HepG2 (cell line): ENCODE measurements at regions not wholly inside any gene's neighbourhood (a gene's known extent, or its start where the extent isn't known, plus 50 kb on each side); places are given as distances from the start of the nearest gene placed in this dataset.

Source experiments
- GABPA ChIP-seq, 2 experiments: IDR thresholded peaks; 2 replicates each; pipeline ENCODE4 v1.6.1; 2011 to 2016; ENCODE audit warnings: low read depth in 2 of 2, low read length in 1 of 2, missing biosample characterization in 1 of 2, missing genetic modification characterization in 1 of 2
- MTA1 ChIP-seq: sonication (generic); formaldehyde crosslinking; IDR thresholded peaks from 2 replicates; pipeline ENCODE4 v1.4.0; 2020; ENCODE audit warnings: missing genetic modification reagents, mild to moderate bottlenecking, borderline replicate concordance
- MYNN ChIP-seq: sonication (generic); formaldehyde crosslinking; IDR thresholded peaks from 2 replicates; pipeline ENCODE4 v1.4.0; 2020; ENCODE audit warnings: mild to moderate bottlenecking, low read depth, missing genetic modification reagents
- SIX4 ChIP-seq: sonication (generic); formaldehyde crosslinking; IDR thresholded peaks from 2 replicates; pipeline ENCODE4 v1.4.0; 2020; ENCODE audit warnings: missing genetic modification reagents
- SP140L ChIP-seq: sonication (generic); formaldehyde crosslinking; IDR thresholded peaks from 2 replicates; pipeline ENCODE4 v1.4.0; 2020; ENCODE audit warnings: missing genetic modification reagents, borderline replicate concordance
- ZBTB34 ChIP-seq: sonication (generic); formaldehyde crosslinking; IDR thresholded peaks from 2 replicates; pipeline ENCODE4 v1.8.0; 2022; ENCODE audit warnings: mild to moderate bottlenecking, missing genetic modification reagents

GRCh38 chr5:34412736-34413135 is 243.4 kb upstream of the RAI14 start:
- TF ChIP-seq GABPA (IDR thresholded peaks at IDR 0.05; ENCODE audit: low read depth, low read length) (no peak), GABPA (CRISPR knock-in tag; IDR thresholded peaks at IDR 0.05; ENCODE audit: low read depth) (no peak), MYNN (CRISPR knock-in tag) (no peak), ZBTB34 (CRISPR knock-in tag) (no peak), SIX4 (CRISPR knock-in tag) (no peak), SP140L (no peak), MTA1 (CRISPR knock-in tag) (no peak)
